ENCODE measurements at regions not wholly inside any gene's neighbourhood (a gene's known extent, or its start where the extent isn't known, plus 50 kb on each side); places are given as distances from the start of the nearest gene placed in this dataset.
"Not testable (repeated sequence)": the region's sequence is repeated elsewhere in the genome, so short reads cannot be mapped to it uniquely, and the experiment has no call there.

DNA sequence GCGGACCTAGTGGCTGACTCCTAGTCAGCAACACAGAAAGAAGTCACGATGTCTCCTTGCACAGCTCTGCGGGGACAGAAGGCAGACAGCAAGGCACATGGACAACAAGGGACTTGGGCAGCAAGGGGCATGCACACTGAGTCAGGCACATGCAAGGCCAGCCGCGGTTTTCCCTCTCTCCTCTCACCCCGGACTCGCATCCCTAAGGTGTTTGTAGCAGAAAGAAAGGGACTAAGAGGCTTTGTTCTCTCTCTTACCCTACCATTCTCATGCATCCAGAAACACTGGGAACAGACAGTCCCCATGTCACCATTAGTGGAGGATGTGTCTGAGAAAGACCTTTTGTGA is 193.3 kb upstream of the PHF14 start:
- no peak for TF ChIP-seq EP300 (conservative IDR thresholded peaks at IDR 0.05; ENCODE audit: poor library complexity, severe bottlenecking)
- no peak for TF ChIP-seq CTCF (IDR thresholded peaks at IDR 0.05; ENCODE audit: poor library complexity, severe bottlenecking)
- TF ChIP-seq REST (IDR thresholded peaks at IDR 0.05; ENCODE audit: borderline replicate concordance): no peak
- no peak for TF ChIP-seq TAF1 (IDR thresholded peaks at IDR 0.05; ENCODE audit: low read depth)
- no peak for TF ChIP-seq EZH2 (IDR thresholded peaks at IDR 0.05; ENCODE audit: borderline replicate concordance, insufficient read depth, low read length, poor library complexity, severe bottlenecking)
- TF ChIP-seq POLR2AphosphoS5 (IDR thresholded peaks at IDR 0.05): no peak
- TF ChIP-seq SMC3 (conservative IDR thresholded peaks at IDR 0.05; ENCODE audit: poor library complexity): no peak
- TF ChIP-seq MXI1 (conservative IDR thresholded peaks at IDR 0.05; ENCODE audit: poor library complexity, severe bottlenecking): no peak
- no peak for TF ChIP-seq RAD21 (conservative IDR thresholded peaks at IDR 0.05)
- Histone ChIP-seq H3K4me3 (ENCODE audit: low read length) (no peak overlapping the region), H3K27ac (ENCODE audit: low read length) (no peak overlapping the region), H3K79me2 (replicated peaks; ENCODE audit: insufficient read depth, low read length) (no peaks in the 10 kb centered on the region), H2AFZ (ENCODE audit: low read depth, low read length) (no peak overlapping the region), H3F3A (ENCODE audit: insufficient read depth, low read length, poor library complexity, severe bottlenecking) (no peaks in the 10 kb centered on the region), H3K9ac (ENCODE audit: low read length) (no peak overlapping the region), H3K36me3 (ENCODE audit: insufficient read depth, low read length) (no peaks in the 10 kb centered on the region), H3K4me2 (ENCODE audit: low read length) (no peak overlapping the region), H4K20me1 (ENCODE audit: insufficient read depth) (no peaks in the 10 kb centered on the region), H3K27me3 (ENCODE audit: insufficient read depth, low read depth, low read length) (no peaks in the 10 kb centered on the region), H3K9me2 (ENCODE audit: insufficient read depth, low read length) (no peaks in the 10 kb centered on the region), H3K9me3 (ENCODE audit: low read length) (no peaks in the 10 kb centered on the region)

DNA sequence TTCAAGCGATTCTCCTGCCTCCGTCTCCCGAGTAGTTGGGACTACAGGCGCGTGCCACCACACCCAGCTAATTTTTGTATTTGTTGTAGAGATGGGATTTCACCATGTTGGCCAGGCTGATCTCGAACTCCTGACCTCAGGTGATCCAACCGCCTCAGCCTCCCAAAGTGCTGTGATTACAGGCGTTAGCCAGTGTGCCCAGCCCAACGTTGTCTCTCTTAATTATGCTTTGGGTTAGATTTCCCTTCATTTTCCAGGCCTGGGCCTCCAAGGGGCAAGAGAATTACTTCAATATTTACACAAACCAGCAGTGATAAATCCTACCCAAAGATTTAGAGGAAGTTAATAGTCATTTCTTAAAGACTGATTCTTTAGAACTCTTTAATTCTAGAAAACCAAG is 186.7 kb upstream of the PHF14 start:
- not testable (repeated sequence) for H2AFZ ChIP-seq (ENCODE audit: low read depth, low read length); H4K20me1 ChIP-seq (ENCODE audit: insufficient read depth); H3K4me2 ChIP-seq (ENCODE audit: low read length); H3K36me3 ChIP-seq (ENCODE audit: insufficient read depth, low read length); H3K9me2 ChIP-seq (ENCODE audit: insufficient read depth, low read length); H3K27ac ChIP-seq (ENCODE audit: low read length); H3K27me3 ChIP-seq (ENCODE audit: insufficient read depth, low read depth, low read length); H3K9ac ChIP-seq (ENCODE audit: low read length); H3F3A ChIP-seq (ENCODE audit: insufficient read depth, low read length, poor library complexity, severe bottlenecking); H3K4me3 ChIP-seq (ENCODE audit: low read length); H3K9me3 ChIP-seq (ENCODE audit: low read length); H3K79me2 ChIP-seq (replicated peaks; ENCODE audit: insufficient read depth, low read length)

- no peaks in the 10 kb centered on the region for H4K20me1 ChIP-seq (ENCODE audit: insufficient read depth)
- H3K4me2 ChIP-seq (ENCODE audit: low read length): no peak overlapping the region
- H3K27me3 ChIP-seq (ENCODE audit: insufficient read depth, low read depth, low read length): no peaks in the 10 kb centered on the region
- no peaks in the 10 kb centered on the region for H3K79me2 ChIP-seq (replicated peaks; ENCODE audit: insufficient read depth, low read length)
- no peak overlapping the region for H3K27ac ChIP-seq (ENCODE audit: low read length)
- no peak overlapping the region for H3K4me3 ChIP-seq (ENCODE audit: low read length)
- no peaks in the 10 kb centered on the region for H3K36me3 ChIP-seq (ENCODE audit: insufficient read depth, low read length)
- H3K9ac ChIP-seq (ENCODE audit: low read length): no peak overlapping the region
- H3F3A ChIP-seq (ENCODE audit: insufficient read depth, low read length, poor library complexity, severe bottlenecking): no peaks in the 10 kb centered on the region
- H2AFZ ChIP-seq (ENCODE audit: low read depth, low read length): no peak overlapping the region
- no peaks in the 10 kb centered on the region for H3K9me3 ChIP-seq (ENCODE audit: low read length)
- no peaks in the 10 kb centered on the region for H3K9me2 ChIP-seq (ENCODE audit: insufficient read depth, low read length)
- TF ChIP-seq EP300 (conservative IDR thresholded peaks at IDR 0.05; ENCODE audit: poor library complexity, severe bottlenecking): no peak
- TF ChIP-seq SMC3 (conservative IDR thresholded peaks at IDR 0.05; ENCODE audit: poor library complexity): no peak
Measured at GRCh38 chr7:10789170-10789569, 184.5 kb upstream of the PHF14 start.

Data from neural cell (in vitro differentiated cells).